Smooth muscle cell (in vitro differentiated cells): ENCODE measurements at regions not wholly inside any gene's neighbourhood (a gene's known extent, or its start where the extent isn't known, plus 50 kb on each side); places are given as distances from the start of the nearest gene placed in this dataset.
A peak's percentile ranks its signal among the peaks of the same experiment; 100 is the strongest.

Source experiments
- DNase-seq: peaks from one replicate; lab custom pipeline; 2025; ENCODE audit not compliant: unreplicated experiment; lab: John Stamatoyannopoulos, UW
- H2AFZ ChIP-seq: fragments of 200-600 bp; sonication (generic); 2 replicates; pipeline ENCODE4 v1.6.0; 2016; ENCODE audit warnings: antibody characterized with exemption, low read depth, mild to moderate bottlenecking
- H3F3A ChIP-seq: fragments of 200-600 bp; sonication (generic); 2 replicates; pipeline ENCODE4 v1.6.0; 2017; ENCODE audit warnings: antibody characterized with exemption, low read depth
- H3K27ac ChIP-seq: fragments of 200-600 bp; sonication (generic); 2 replicates; pipeline ENCODE4 v1.5.1; 2016; ENCODE audit warnings: low read depth, mild to moderate bottlenecking
- H3K27me3 ChIP-seq: fragments of 200-600 bp; sonication (generic); 2 replicates; pipeline ENCODE4 v1.6.1; 2016; ENCODE audit warnings: low read depth, mild to moderate bottlenecking
- H3K36me3 ChIP-seq: fragments of 200-600 bp; sonication (generic); 2 replicates; pipeline ENCODE4 v1.5.1; 2016; ENCODE audit warnings: low read depth
- H3K4me1 ChIP-seq: fragments of 200-600 bp; sonication (generic); 2 replicates; pipeline ENCODE4 v1.5.1; 2016; ENCODE audit warnings: low read depth
- H3K4me2 ChIP-seq: fragments of 200-600 bp; sonication (generic); 2 replicates; pipeline ENCODE4 v1.6.0; 2016; ENCODE audit warnings: mild to moderate bottlenecking
- H3K4me3 ChIP-seq: fragments of 200-600 bp; sonication (generic); 2 replicates; pipeline ENCODE4 v1.5.1; 2016; ENCODE audit warnings: mild to moderate bottlenecking
- H3K79me2 ChIP-seq: fragments of 200-600 bp; sonication (generic); 2 replicates; pipeline ENCODE4 v1.6.0; 2016; ENCODE audit warnings: low read depth, mild to moderate bottlenecking
- H3K9ac ChIP-seq: fragments of 200-600 bp; sonication (generic); 2 replicates; pipeline ENCODE4 v1.6.0; 2016; ENCODE audit warnings: low read depth
- H3K9me3 ChIP-seq: fragments of 200-600 bp; sonication (generic); replicated peaks from 2 replicates; pipeline ENCODE4 v1.5.1; 2016; ENCODE audit warnings: low read depth
- H4K20me1 ChIP-seq: fragments of 200-600 bp; sonication (generic); 2 replicates; pipeline ENCODE4 v1.6.0; 2016; ENCODE audit warnings: low read depth
- WGBS: methylation state at CpG from one replicate; pipeline ENCODE4 v1.1.7; 2016; ENCODE audit warnings: low lambda C conversion rate; 5-methylcytosine and 5-hydroxymethylcytosine counted together
- TF ChIP-seq, protein P1 (sequence below): fragments of 200-600 bp; sonication (generic); IDR thresholded peaks from 2 replicates; pipeline ENCODE4 v1.5.1; 2017; ENCODE audit warnings: borderline replicate concordance, mild to moderate bottlenecking, antibody characterized with exemption; ENCODE audit not compliant: insufficient read depth, poor library complexity, severe bottlenecking

DNA sequence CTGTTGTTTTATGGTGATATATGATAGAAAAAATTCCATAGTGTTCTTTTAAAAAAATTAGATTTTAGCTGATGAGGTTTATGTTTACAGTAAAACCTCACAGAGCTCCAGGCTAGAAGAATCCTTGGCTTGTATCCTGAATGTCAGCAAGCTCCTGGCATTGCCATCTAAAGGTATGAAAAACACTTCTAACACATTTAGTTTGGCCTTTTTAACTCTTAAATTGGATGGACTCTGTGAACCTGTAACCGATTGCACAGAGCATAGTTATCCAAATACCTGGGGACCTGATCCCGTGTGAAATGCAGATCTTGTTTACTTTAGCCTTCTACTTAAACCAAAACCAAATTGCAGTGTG, 241.1 kb upstream of the DCN start:
- TF ChIP-seq, protein P1, sequence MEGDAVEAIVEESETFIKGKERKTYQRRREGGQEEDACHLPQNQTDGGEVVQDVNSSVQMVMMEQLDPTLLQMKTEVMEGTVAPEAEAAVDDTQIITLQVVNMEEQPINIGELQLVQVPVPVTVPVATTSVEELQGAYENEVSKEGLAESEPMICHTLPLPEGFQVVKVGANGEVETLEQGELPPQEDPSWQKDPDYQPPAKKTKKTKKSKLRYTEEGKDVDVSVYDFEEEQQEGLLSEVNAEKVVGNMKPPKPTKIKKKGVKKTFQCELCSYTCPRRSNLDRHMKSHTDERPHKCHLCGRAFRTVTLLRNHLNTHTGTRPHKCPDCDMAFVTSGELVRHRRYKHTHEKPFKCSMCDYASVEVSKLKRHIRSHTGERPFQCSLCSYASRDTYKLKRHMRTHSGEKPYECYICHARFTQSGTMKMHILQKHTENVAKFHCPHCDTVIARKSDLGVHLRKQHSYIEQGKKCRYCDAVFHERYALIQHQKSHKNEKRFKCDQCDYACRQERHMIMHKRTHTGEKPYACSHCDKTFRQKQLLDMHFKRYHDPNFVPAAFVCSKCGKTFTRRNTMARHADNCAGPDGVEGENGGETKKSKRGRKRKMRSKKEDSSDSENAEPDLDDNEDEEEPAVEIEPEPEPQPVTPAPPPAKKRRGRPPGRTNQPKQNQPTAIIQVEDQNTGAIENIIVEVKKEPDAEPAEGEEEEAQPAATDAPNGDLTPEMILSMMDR = no peak
- WGBS = 81% methylated on average over 2 of the region's 2 CpGs
- no peaks in the 10 kb centered on the region for H3K36me3 ChIP-seq

DNA sequence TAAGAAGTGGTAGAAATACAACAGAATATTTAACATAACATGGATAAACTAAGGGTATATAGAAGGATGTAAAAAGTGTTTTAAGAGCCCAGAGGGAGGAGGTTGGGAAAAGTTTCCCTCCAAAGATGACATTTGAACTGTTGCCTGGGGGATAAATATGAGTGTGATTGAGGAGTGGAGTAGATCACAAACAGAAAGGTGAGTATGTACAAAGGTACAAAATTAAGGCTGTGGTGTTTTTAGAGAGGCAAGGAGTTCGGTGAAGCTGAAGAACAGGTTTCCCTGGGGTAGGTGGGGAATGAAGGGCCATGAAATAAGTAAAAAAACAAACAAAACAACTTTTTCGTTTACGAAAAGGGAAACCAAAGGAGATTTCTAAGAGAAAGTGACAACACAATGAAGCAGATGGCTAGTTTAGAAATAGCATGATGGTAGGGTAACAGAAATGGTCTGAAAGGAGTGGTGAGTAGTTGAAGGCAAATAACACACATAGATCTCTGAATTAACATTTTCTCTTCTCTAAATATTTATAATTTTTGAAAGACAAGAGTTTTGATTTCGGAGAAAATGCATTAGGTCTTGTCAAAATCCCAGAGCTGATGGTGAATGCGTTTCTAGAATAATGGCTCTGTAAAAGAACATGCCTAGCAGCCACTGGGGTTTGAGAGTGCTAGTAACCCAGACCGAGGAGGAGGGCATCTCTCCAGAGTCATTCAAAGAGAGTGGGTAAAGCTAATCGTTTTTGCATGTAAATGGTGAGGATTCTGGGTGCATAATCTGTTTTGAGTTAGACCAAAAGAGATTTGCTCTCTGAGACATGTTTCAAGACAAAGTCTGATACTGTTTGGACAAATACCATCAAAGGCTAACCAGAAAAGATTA, 240.4 kb upstream of the DCN start:
- TF ChIP-seq, protein P1 = no peak
- Histone ChIP-seq H3K4me3 (no peak overlapping the region), H2AFZ (peak overlapping the region; percentile 73), H3K36me3 (no peaks in the 10 kb centered on the region), H3F3A (peaks cover 5% of the 10 kb centered on the region), H3K4me2 (peak overlapping the region; percentile 26), H3K27ac (peak overlapping the region; percentile 11), H3K79me2 (no peaks in the 10 kb centered on the region), H3K9me3 (no peaks in the 10 kb centered on the region), H3K9ac (no peak overlapping the region), H3K4me1 (no peaks in the 10 kb centered on the region), H4K20me1 (no peaks in the 10 kb centered on the region), H3K27me3 (no peaks in the 10 kb centered on the region)
- WGBS = 42% methylated on average over 7 of the region's 7 CpGs
- DNase-seq = no peak

More for the DNA sequence above, 241.1 kb upstream of the DCN start:
- no peak for DNase-seq
- Histone ChIP-seq H3K27me3 (no peaks in the 10 kb centered on the region), H3K9ac (no peak overlapping the region), H3K9me3 (no peaks in the 10 kb centered on the region), H3K4me1 (no peaks in the 10 kb centered on the region), H3K4me2 (no peak overlapping the region), H3K4me3 (no peak overlapping the region), H3K27ac (no peak overlapping the region), H3K79me2 (no peaks in the 10 kb centered on the region), H4K20me1 (no peaks in the 10 kb centered on the region), H3F3A (peaks cover 5% of the 10 kb centered on the region), H2AFZ (peak overlapping the region; percentile 73)

DNA sequence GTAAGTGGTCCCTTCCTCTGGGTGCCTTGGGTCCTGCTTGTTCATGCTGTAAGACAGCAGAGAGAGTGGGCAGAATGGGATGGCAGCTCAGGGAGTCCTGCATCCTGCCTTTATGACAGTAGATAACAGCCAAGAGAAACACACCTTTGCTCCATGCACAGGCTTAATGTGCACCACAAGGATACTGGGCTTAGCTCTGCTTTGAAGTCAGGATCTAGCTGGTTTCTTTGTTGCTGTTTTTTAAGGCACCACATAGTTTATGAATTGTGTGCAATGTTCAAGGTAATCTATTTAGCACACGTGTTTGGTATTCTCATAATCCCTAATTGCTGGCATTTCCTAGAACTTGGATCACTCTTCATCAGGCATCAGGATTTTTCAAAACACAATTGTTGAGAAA, 239.5 kb upstream of the DCN start:
- no peak for DNase-seq
- 27% methylated on average over 1 of the region's 1 CpG for WGBS

More for the DNA sequence above, 239.5 kb upstream of the DCN start:
- Histone ChIP-seq H3K27ac (no peak overlapping the region), H3K4me3 (no peak overlapping the region), H3K4me1 (no peaks in the 10 kb centered on the region), H2AFZ (no peak overlapping the region), H3K9ac (no peak overlapping the region), H4K20me1 (no peaks in the 10 kb centered on the region), H3K9me3 (no peaks in the 10 kb centered on the region), H3K4me2 (no peak overlapping the region), H3F3A (peaks cover 5% of the 10 kb centered on the region), H3K79me2 (no peaks in the 10 kb centered on the region), H3K27me3 (no peaks in the 10 kb centered on the region), H3K36me3 (no peaks in the 10 kb centered on the region)
- TF ChIP-seq, protein P1 = no peak
